Dermis microvascular lymphatic vessel endothelial cell (primary cell): ENCODE measurements at regions not wholly inside any gene's neighbourhood (a gene's known extent, or its start where the extent isn't known, plus 50 kb on each side); places are given as distances from the start of the nearest gene placed in this dataset.

Experiments
- DNase-seq, 2 donors: peaks; one replicate each; pipeline versions ENCODE4 v3.0.0 to v3.0.0-alpha.2; 2010; ENCODE audit warnings: low read depth in 2 of 2

GRCh38 chr3:82940124-82940523, 1178.7 kb upstream of the GBE1 start:
- no peak for DNase-seq

GRCh38 chr3:82939491-82940097, 1178.1 kb upstream of the GBE1 start:
- no peak for DNase-seq

- DNase-seq: no peak
Measured at GRCh38 chr3:82938821-82939328, 1177.4 kb upstream of the GBE1 start.

GRCh38 chr3:82927309-82928253, 1166.1 kb upstream of the GBE1 start:
- no peak for DNase-seq

- DNase-seq: no peak
Measured at GRCh38 chr3:82891028-82891427, 1129.6 kb upstream of the GBE1 start.

- no peak for DNase-seq
Measured at GRCh38 chr3:82883072-82883471, 1121.6 kb upstream of the GBE1 start.

- DNase-seq: no peak
Measured at GRCh38 chr3:82875401-82875800, 1114.0 kb upstream of the GBE1 start.

- DNase-seq: no peak
Measured at GRCh38 chr3:82839871-82840270, 1078.4 kb upstream of the GBE1 start.

GRCh38 chr3:82834098-82834497, 1072.7 kb upstream of the GBE1 start:
- DNase-seq: no peak

- no peak for DNase-seq
Measured at GRCh38 chr3:82824491-82824890, 1063.0 kb upstream of the GBE1 start.

- DNase-seq: no peak
Measured at GRCh38 chr3:82816086-82816485, 1054.6 kb upstream of the GBE1 start.

GRCh38 chr3:82815417-82816058, 1054.1 kb upstream of the GBE1 start:
- DNase-seq: no peak

GRCh38 chr3:82814660-82815059, 1053.2 kb upstream of the GBE1 start:
- DNase-seq: no peak

- no peak for DNase-seq
Measured at GRCh38 chr3:82807781-82808180, 1046.3 kb upstream of the GBE1 start.

- DNase-seq: no peak
Measured at GRCh38 chr3:82802501-82802900, 1041.1 kb upstream of the GBE1 start.

- no peak for DNase-seq
Measured at GRCh38 chr3:82800248-82800647, 1038.8 kb upstream of the GBE1 start.

- no peak for DNase-seq
Measured at GRCh38 chr3:82796765-82797164, 1035.3 kb upstream of the GBE1 start.

GRCh38 chr3:82791241-82791640, 1029.8 kb upstream of the GBE1 start:
- DNase-seq: no peak

GRCh38 chr3:82790307-82791097, 1029.1 kb upstream of the GBE1 start:
- DNase-seq: no peak

- DNase-seq: no peak
Measured at GRCh38 chr3:82783194-82783593, 1021.7 kb upstream of the GBE1 start.

- no peak for DNase-seq
Measured at GRCh38 chr3:82773207-82773606, 1011.8 kb upstream of the GBE1 start.
